SK-N-SH treated with all-trans-retinoic acid at 6 μM for 48 hours (cell line): ENCODE measurements at regions not wholly inside any gene's neighbourhood (a gene's known extent, or its start where the extent isn't known, plus 50 kb on each side); places are given as distances from the start of the nearest gene placed in this dataset.

Experiments used
- ATAC-seq: fragments of 200-7000 bp; cut with Tn5 transposase; 3 replicates; pipeline ENCODE4 v1.9.1; 2020; ENCODE audit warnings: mild to moderate bottlenecking, moderate library complexity
- ARNTL ChIP-seq: fragments of 450-650 bp; formaldehyde crosslinking; IDR thresholded peaks from 2 replicates; pipeline ENCODE4 v1.5.0; 2020; ENCODE audit warnings: low read depth, mild to moderate bottlenecking, moderate library complexity, borderline replicate concordance
- BACH2 ChIP-seq: fragments of 250-450 bp; sonication (Bioruptor Pico); IDR thresholded peaks from 2 replicates; pipeline ENCODE4 v1.9.0; 2021; ENCODE audit warnings: mild to moderate bottlenecking, borderline replicate concordance
- CSDC2 ChIP-seq: fragments of 250-450 bp; sonication (Bioruptor Pico); IDR thresholded peaks from 2 replicates; pipeline ENCODE4 v1.5.0; 2020; ENCODE audit warnings: mild to moderate bottlenecking, moderate library complexity
- CSRNP3 ChIP-seq: fragments of 250-450 bp; sonication (Bioruptor Pico); IDR thresholded peaks from 2 replicates; pipeline ENCODE4 v1.5.1; 2021; ENCODE audit warnings: mild to moderate bottlenecking, moderate library complexity
- ESRRG ChIP-seq: fragments of 250-450 bp; sonication (Bioruptor Pico); IDR thresholded peaks from 2 replicates; pipeline ENCODE4 v1.6.1; 2021; ENCODE audit warnings: mild to moderate bottlenecking
- GLIS3 ChIP-seq: fragments of 250-450 bp; sonication (Bioruptor Pico); IDR thresholded peaks from 2 replicates; pipeline ENCODE4 v1.5.0; 2020; ENCODE audit warnings: mild to moderate bottlenecking, moderate library complexity
- ISL1 ChIP-seq: fragments of 250-450 bp; sonication (Bioruptor Pico); IDR thresholded peaks from 2 replicates; pipeline ENCODE4 v2.1.2; 2022; ENCODE audit warnings: mild to moderate bottlenecking, moderate library complexity
- OSR1 ChIP-seq: fragments of 250-450 bp; sonication (Bioruptor Pico); IDR thresholded peaks from 2 replicates; pipeline ENCODE4 v1.8.0; 2022; ENCODE audit warnings: moderate library complexity, mild to moderate bottlenecking, inconsistent platforms
- POU6F1 ChIP-seq: fragments of 250-450 bp; sonication (Bioruptor Pico); IDR thresholded peaks from 2 replicates; pipeline ENCODE4 v1.8.0; 2021; ENCODE audit warnings: low read depth, mild to moderate bottlenecking, moderate library complexity, borderline replicate concordance
- PPARA ChIP-seq: fragments of 250-450 bp; sonication (Bioruptor Pico); IDR thresholded peaks from 2 replicates; pipeline ENCODE4 v1.5.0; 2020; ENCODE audit warnings: mild to moderate bottlenecking, borderline replicate concordance
- RARB ChIP-seq: fragments of 250-450 bp; sonication (Bioruptor Pico); IDR thresholded peaks from 2 replicates; pipeline ENCODE4 v1.8.0; 2021; ENCODE audit warnings: mild to moderate bottlenecking, moderate library complexity
- TCF4 ChIP-seq: fragments of 250-450 bp; sonication (Bioruptor Pico); IDR thresholded peaks from 2 replicates; pipeline ENCODE4 v1.8.0; 2021; ENCODE audit warnings: mild to moderate bottlenecking, moderate library complexity, borderline replicate concordance
- TOX ChIP-seq: fragments of 250-450 bp; sonication (Bioruptor Pico); IDR thresholded peaks from 2 replicates; pipeline ENCODE4 v1.8.0; 2021; ENCODE audit warnings: mild to moderate bottlenecking, moderate library complexity, borderline replicate concordance
- ZC3H10 ChIP-seq: fragments of 250-450 bp; sonication (Bioruptor Pico); IDR thresholded peaks from 2 replicates; pipeline ENCODE4 v1.5.1; 2021; ENCODE audit warnings: mild to moderate bottlenecking, moderate library complexity
- ZFP3 ChIP-seq: fragments of 250-450 bp; sonication (Bioruptor Pico); IDR thresholded peaks from 2 replicates; pipeline ENCODE4 v1.5.0; 2020; ENCODE audit warnings: mild to moderate bottlenecking, moderate library complexity
- ZFP30 ChIP-seq: fragments of 450-650 bp; formaldehyde crosslinking; IDR thresholded peaks from 2 replicates; pipeline ENCODE4 v1.5.0; 2022; ENCODE audit warnings: mild to moderate bottlenecking, moderate library complexity
- ZNF565 ChIP-seq: fragments of 450-650 bp; formaldehyde crosslinking; conservative IDR thresholded peaks from 2 replicates; pipeline ENCODE4 v1.5.0; 2020; ENCODE audit warnings: low read depth, mild to moderate bottlenecking, moderate library complexity
- ZNF70 ChIP-seq: fragments of 450-650 bp; formaldehyde crosslinking; IDR thresholded peaks from 2 replicates; pipeline ENCODE4 v1.5.0; 2020; ENCODE audit warnings: mild to moderate bottlenecking, moderate library complexity
- ZNF8 ChIP-seq: fragments of 450-650 bp; formaldehyde crosslinking; IDR thresholded peaks from 2 replicates; pipeline ENCODE4 v1.5.0; 2020; ENCODE audit warnings: mild to moderate bottlenecking, moderate library complexity
- TF ChIP-seq, protein P1 (sequence below): fragments of 250-450 bp; sonication (Bioruptor Pico); IDR thresholded peaks from 2 replicates; pipeline ENCODE4 v1.8.0; 2020; ENCODE audit warnings: mild to moderate bottlenecking, moderate library complexity, borderline replicate concordance
- TF ChIP-seq, protein P2 (sequence below): fragments of 250-450 bp; sonication (Bioruptor Pico); IDR thresholded peaks from 2 replicates; pipeline ENCODE4 v1.5.1; 2020; ENCODE audit warnings: low read depth, mild to moderate bottlenecking, moderate library complexity
- TF ChIP-seq, protein P3 (sequence below): fragments of 250-450 bp; sonication (Bioruptor Pico); IDR thresholded peaks from 2 replicates; pipeline ENCODE4 v1.5.0; 2020; ENCODE audit warnings: mild to moderate bottlenecking, moderate library complexity

DNA sequence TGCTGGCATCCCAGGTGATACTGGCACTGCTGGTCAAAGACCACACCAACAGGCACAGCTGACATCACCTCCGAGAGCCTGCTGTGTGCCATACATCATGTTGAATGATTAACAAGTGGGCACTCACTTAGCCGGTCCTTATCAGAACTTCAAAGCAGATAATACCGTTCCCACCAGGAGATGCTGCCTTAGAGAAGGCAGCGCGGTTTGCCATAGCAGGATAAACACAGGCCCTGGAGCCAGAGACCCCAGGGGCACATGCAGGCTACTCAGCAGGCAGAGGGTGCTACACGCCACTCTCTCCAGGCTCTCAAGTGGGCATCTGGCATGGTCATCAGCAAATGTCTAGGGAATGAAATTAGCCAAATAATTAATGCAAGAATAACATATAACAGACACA, 86.5 kb upstream of the CST7 start:
- TF ChIP-seq PPARA (CRISPR knock-in tag) (no peak), OSR1 (CRISPR knock-in tag) (no peak), ZNF8 (CRISPR knock-in tag) (no peak), TOX (CRISPR knock-in tag) (no peak), ISL1 (CRISPR knock-in tag) (no peak), BACH2 (no peak), RARB (no peak), CSRNP3 (CRISPR knock-in tag) (no peak)
- TF ChIP-seq, protein P1, sequence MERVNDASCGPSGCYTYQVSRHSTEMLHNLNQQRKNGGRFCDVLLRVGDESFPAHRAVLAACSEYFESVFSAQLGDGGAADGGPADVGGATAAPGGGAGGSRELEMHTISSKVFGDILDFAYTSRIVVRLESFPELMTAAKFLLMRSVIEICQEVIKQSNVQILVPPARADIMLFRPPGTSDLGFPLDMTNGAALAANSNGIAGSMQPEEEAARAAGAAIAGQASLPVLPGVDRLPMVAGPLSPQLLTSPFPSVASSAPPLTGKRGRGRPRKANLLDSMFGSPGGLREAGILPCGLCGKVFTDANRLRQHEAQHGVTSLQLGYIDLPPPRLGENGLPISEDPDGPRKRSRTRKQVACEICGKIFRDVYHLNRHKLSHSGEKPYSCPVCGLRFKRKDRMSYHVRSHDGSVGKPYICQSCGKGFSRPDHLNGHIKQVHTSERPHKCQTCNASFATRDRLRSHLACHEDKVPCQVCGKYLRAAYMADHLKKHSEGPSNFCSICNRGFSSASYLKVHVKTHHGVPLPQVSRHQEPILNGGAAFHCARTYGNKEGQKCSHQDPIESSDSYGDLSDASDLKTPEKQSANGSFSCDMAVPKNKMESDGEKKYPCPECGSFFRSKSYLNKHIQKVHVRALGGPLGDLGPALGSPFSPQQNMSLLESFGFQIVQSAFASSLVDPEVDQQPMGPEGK (CRISPR knock-in tag) = no peak
- TF ChIP-seq, protein P2, sequence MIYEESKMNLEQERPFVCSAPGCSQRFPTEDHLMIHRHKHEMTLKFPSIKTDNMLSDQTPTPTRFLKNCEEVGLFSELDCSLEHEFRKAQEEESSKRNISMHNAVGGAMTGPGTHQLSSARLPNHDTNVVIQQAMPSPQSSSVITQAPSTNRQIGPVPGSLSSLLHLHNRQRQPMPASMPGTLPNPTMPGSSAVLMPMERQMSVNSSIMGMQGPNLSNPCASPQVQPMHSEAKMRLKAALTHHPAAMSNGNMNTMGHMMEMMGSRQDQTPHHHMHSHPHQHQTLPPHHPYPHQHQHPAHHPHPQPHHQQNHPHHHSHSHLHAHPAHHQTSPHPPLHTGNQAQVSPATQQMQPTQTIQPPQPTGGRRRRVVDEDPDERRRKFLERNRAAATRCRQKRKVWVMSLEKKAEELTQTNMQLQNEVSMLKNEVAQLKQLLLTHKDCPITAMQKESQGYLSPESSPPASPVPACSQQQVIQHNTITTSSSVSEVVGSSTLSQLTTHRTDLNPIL (CRISPR knock-in tag) = no peak
- ATAC-seq = no peak

DNA sequence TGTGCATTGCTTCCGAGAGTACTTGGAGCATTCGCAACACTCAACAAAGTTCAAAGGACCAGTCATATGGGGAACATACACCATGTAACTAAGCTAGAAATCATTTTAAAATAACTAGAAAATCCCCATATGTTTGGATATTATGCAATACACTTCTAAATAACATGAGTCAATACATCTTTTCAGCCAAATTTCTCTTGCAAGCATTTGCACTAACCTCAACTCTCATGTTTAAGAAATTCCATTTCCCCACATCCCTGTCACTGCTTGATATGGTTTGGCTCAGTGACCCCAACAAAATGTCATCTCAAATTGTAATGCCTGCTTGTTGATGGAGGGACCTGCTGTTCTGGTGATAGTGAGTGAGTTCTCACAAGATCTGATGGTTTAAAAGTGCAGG, 85.7 kb upstream of the CST7 start:
- no peak for ATAC-seq
- TF ChIP-seq BACH2 (no peak), POU6F1 (CRISPR knock-in tag) (no peak), OSR1 (CRISPR knock-in tag) (no peak), TCF4 (CRISPR knock-in tag) (no peak), ZFP30 (CRISPR knock-in tag) (no peak), ARNTL (CRISPR knock-in tag) (no peak), ESRRG (CRISPR knock-in tag) (no peak), ISL1 (CRISPR knock-in tag) (no peak), ZNF70 (CRISPR knock-in tag) (no peak), ZFP3 (no peak), CSDC2 (CRISPR knock-in tag) (no peak), GLIS3 (no peak), ZC3H10 (CRISPR knock-in tag) (no peak), PPARA (CRISPR knock-in tag) (no peak), ZNF565 (no peak)
- TF ChIP-seq, protein P1 (CRISPR knock-in tag) = no peak
- TF ChIP-seq, protein P3, sequence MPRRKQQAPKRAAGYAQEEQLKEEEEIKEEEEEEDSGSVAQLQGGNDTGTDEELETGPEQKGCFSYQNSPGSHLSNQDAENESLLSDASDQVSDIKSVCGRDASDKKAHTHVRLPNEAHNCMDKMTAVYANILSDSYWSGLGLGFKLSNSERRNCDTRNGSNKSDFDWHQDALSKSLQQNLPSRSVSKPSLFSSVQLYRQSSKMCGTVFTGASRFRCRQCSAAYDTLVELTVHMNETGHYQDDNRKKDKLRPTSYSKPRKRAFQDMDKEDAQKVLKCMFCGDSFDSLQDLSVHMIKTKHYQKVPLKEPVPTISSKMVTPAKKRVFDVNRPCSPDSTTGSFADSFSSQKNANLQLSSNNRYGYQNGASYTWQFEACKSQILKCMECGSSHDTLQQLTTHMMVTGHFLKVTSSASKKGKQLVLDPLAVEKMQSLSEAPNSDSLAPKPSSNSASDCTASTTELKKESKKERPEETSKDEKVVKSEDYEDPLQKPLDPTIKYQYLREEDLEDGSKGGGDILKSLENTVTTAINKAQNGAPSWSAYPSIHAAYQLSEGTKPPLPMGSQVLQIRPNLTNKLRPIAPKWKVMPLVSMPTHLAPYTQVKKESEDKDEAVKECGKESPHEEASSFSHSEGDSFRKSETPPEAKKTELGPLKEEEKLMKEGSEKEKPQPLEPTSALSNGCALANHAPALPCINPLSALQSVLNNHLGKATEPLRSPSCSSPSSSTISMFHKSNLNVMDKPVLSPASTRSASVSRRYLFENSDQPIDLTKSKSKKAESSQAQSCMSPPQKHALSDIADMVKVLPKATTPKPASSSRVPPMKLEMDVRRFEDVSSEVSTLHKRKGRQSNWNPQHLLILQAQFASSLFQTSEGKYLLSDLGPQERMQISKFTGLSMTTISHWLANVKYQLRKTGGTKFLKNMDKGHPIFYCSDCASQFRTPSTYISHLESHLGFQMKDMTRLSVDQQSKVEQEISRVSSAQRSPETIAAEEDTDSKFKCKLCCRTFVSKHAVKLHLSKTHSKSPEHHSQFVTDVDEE (CRISPR knock-in tag) = no peak
- TF ChIP-seq, protein P2 (CRISPR knock-in tag) = no peak
